H1 (cell line): ENCODE measurements at regions not wholly inside any gene's neighbourhood (a gene's known extent, or its start where the extent isn't known, plus 50 kb on each side); places are given as distances from the start of the nearest gene placed in this dataset.

ENCODE experiments used
- CBX5 ChIP-seq: fragments of 300-800, 300-1000 bp; sonication (generic); IDR thresholded peaks from 2 replicates; pipeline ENCODE4 v1.7.1; 2016; ENCODE audit warnings: antibody characterized with exemption, low read length, low read depth
- SAP30 ChIP-seq: fragments of 300-600 bp; sonication (generic); IDR thresholded peaks from 2 replicates; pipeline ENCODE4 v1.7.1; 2012; ENCODE audit warnings: low read length, moderate library complexity, mild to moderate bottlenecking, inconsistent platforms; ENCODE audit not compliant: insufficient read depth, insufficient replicate concordance
- TEAD4 ChIP-seq: IDR thresholded peaks from 2 replicates; pipeline ENCODE4 v1.6.1; 2012; ENCODE audit warnings: low read depth, low read length, inconsistent platforms, mixed read lengths
- TF ChIP-seq, protein P1 (sequence below): fragments of 300-600 bp; sonication (generic); IDR thresholded peaks from 2 replicates; pipeline ENCODE4 v1.7.1; 2012; ENCODE audit warnings: low read length, moderate library complexity, mild to moderate bottlenecking, inconsistent platforms; ENCODE audit not compliant: insufficient replicate concordance

DNA sequence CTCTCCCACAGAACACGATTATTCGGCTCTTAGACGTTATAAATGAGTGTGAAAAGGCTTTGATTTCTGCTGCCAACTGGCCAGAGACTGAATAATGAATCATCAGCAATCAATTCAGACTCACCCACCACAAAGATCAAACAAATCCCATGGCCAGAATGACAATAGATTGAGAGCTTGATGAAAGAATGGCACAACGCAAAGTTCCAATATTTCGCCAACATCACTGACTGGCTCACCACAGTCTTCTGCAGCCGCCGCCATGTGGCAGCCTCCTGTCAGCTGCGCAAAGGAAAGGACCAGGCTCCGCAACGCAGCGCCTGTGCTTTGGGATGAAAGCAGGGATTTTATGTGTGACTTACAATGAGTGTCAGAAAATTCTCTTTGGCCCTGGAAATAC, 104.4 kb upstream of the SOX11 start (continued):
- TF ChIP-seq, protein P1, sequence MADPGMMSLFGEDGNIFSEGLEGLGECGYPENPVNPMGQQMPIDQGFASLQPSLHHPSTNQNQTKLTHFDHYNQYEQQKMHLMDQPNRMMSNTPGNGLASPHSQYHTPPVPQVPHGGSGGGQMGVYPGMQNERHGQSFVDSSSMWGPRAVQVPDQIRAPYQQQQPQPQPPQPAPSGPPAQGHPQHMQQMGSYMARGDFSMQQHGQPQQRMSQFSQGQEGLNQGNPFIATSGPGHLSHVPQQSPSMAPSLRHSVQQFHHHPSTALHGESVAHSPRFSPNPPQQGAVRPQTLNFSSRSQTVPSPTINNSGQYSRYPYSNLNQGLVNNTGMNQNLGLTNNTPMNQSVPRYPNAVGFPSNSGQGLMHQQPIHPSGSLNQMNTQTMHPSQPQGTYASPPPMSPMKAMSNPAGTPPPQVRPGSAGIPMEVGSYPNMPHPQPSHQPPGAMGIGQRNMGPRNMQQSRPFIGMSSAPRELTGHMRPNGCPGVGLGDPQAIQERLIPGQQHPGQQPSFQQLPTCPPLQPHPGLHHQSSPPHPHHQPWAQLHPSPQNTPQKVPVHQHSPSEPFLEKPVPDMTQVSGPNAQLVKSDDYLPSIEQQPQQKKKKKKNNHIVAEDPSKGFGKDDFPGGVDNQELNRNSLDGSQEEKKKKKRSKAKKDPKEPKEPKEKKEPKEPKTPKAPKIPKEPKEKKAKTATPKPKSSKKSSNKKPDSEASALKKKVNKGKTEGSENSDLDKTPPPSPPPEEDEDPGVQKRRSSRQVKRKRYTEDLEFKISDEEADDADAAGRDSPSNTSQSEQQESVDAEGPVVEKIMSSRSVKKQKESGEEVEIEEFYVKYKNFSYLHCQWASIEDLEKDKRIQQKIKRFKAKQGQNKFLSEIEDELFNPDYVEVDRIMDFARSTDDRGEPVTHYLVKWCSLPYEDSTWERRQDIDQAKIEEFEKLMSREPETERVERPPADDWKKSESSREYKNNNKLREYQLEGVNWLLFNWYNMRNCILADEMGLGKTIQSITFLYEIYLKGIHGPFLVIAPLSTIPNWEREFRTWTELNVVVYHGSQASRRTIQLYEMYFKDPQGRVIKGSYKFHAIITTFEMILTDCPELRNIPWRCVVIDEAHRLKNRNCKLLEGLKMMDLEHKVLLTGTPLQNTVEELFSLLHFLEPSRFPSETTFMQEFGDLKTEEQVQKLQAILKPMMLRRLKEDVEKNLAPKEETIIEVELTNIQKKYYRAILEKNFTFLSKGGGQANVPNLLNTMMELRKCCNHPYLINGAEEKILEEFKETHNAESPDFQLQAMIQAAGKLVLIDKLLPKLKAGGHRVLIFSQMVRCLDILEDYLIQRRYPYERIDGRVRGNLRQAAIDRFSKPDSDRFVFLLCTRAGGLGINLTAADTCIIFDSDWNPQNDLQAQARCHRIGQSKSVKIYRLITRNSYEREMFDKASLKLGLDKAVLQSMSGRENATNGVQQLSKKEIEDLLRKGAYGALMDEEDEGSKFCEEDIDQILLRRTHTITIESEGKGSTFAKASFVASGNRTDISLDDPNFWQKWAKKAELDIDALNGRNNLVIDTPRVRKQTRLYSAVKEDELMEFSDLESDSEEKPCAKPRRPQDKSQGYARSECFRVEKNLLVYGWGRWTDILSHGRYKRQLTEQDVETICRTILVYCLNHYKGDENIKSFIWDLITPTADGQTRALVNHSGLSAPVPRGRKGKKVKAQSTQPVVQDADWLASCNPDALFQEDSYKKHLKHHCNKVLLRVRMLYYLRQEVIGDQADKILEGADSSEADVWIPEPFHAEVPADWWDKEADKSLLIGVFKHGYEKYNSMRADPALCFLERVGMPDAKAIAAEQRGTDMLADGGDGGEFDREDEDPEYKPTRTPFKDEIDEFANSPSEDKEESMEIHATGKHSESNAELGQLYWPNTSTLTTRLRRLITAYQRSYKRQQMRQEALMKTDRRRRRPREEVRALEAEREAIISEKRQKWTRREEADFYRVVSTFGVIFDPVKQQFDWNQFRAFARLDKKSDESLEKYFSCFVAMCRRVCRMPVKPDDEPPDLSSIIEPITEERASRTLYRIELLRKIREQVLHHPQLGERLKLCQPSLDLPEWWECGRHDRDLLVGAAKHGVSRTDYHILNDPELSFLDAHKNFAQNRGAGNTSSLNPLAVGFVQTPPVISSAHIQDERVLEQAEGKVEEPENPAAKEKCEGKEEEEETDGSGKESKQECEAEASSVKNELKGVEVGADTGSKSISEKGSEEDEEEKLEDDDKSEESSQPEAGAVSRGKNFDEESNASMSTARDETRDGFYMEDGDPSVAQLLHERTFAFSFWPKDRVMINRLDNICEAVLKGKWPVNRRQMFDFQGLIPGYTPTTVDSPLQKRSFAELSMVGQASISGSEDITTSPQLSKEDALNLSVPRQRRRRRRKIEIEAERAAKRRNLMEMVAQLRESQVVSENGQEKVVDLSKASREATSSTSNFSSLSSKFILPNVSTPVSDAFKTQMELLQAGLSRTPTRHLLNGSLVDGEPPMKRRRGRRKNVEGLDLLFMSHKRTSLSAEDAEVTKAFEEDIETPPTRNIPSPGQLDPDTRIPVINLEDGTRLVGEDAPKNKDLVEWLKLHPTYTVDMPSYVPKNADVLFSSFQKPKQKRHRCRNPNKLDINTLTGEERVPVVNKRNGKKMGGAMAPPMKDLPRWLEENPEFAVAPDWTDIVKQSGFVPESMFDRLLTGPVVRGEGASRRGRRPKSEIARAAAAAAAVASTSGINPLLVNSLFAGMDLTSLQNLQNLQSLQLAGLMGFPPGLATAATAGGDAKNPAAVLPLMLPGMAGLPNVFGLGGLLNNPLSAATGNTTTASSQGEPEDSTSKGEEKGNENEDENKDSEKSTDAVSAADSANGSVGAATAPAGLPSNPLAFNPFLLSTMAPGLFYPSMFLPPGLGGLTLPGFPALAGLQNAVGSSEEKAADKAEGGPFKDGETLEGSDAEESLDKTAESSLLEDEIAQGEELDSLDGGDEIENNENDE: no peak
- TF ChIP-seq CBX5 (no peak), SAP30 (no peak), TEAD4 (no peak)
